NT2/D1 (cell line): ENCODE measurements at regions not wholly inside any gene's neighbourhood (a gene's known extent, or its start where the extent isn't known, plus 50 kb on each side); places are given as distances from the start of the nearest gene placed in this dataset.
"Not testable (repeated sequence)": the region's sequence is repeated elsewhere in the genome, so short reads cannot be mapped to it uniquely, and the experiment has no call there.

Experiments used
- DNase-seq: peaks from one replicate; pipeline ENCODE4 v3.0.0-alpha.2; 2011; ENCODE audit warnings: low read depth, low spot score
- H3K27me3 ChIP-seq: 2 replicates; pipeline ENCODE4 v1.6.0; 2011; ENCODE audit warnings: mild to moderate bottlenecking; ENCODE audit not compliant: insufficient read length, insufficient read depth
- H3K36me3 ChIP-seq: 2 replicates; pipeline ENCODE4 v1.6.1; 2011; ENCODE audit warnings: mild to moderate bottlenecking, low read length, mixed read lengths; ENCODE audit not compliant: insufficient read depth, insufficient read length
- H3K4me1 ChIP-seq: 2 replicates; pipeline ENCODE4 v1.5.1; 2011; ENCODE audit not compliant: insufficient read depth, insufficient read length
- H3K4me3 ChIP-seq: 2 replicates; pipeline ENCODE4 v1.5.1; 2011; ENCODE audit warnings: low read depth; ENCODE audit not compliant: insufficient read length
- H3K9ac ChIP-seq: 2 replicates; pipeline ENCODE4 v1.6.0; 2011; ENCODE audit warnings: low read depth; ENCODE audit not compliant: insufficient read length
- H3K9me3 ChIP-seq: 2 replicates; pipeline ENCODE4 v1.5.1; 2011; ENCODE audit warnings: mild to moderate bottlenecking, low read length; ENCODE audit not compliant: insufficient read depth
- SUZ12 ChIP-seq: IDR thresholded peaks from 2 replicates; pipeline ENCODE4 v1.6.1; 2011; ENCODE audit not compliant: insufficient read length, insufficient read depth; ENCODE audit errors: extremely low read depth
- YY1 ChIP-seq: IDR thresholded peaks from 2 replicates; pipeline ENCODE4 v1.6.1; 2011; ENCODE audit not compliant: insufficient read length, insufficient read depth
- ZNF274 ChIP-seq: IDR thresholded peaks from 2 replicates; pipeline ENCODE4 v1.6.1; 2011; ENCODE audit warnings: mild to moderate bottlenecking, low read depth, low read length

- Histone ChIP-seq H3K4me1 (no peaks in the 10 kb centered on the region), H3K27me3 (no peaks in the 10 kb centered on the region), H3K9ac (no peak overlapping the region), H3K36me3 (no peaks in the 10 kb centered on the region), H3K9me3 (no peaks in the 10 kb centered on the region), H3K4me3 (no peak overlapping the region)
- TF ChIP-seq ZNF274 (no peak), YY1 (no peak), SUZ12 (no peak)
- DNase-seq, result no peak
Observed at GRCh38 chr6:84579404-84579803, 185.0 kb downstream of the TBX18 start.

- no peak for DNase-seq
- Histone ChIP-seq H3K27me3 (no peaks in the 10 kb centered on the region), H3K4me1 (no peaks in the 10 kb centered on the region), H3K4me3 (no peak overlapping the region), H3K9ac (no peak overlapping the region), H3K36me3 (no peaks in the 10 kb centered on the region), H3K9me3 (no peaks in the 10 kb centered on the region)
- TF ChIP-seq ZNF274 (no peak), YY1 (no peak), SUZ12 (no peak)
Observed at GRCh38 chr6:84576029-84576428, 188.4 kb downstream of the TBX18 start.

GRCh38 chr6:84575264-84575663, 189.1 kb downstream of the TBX18 start:
- no peak for DNase-seq
- TF ChIP-seq SUZ12, result no peak
- TF ChIP-seq YY1, result no peak
- TF ChIP-seq ZNF274, result no peak
- H3K9ac ChIP-seq, result no peak overlapping the region

GRCh38 chr6:84569882-84570281, 194.5 kb downstream of the TBX18 start:
- TF ChIP-seq ZNF274 (no peak), SUZ12 (no peak), YY1 (no peak)
- H3K9me3 ChIP-seq, result no peaks in the 10 kb centered on the region
- H3K36me3 ChIP-seq, result no peaks in the 10 kb centered on the region

More at GRCh38 chr6:84575264-84575663, 189.1 kb downstream of the TBX18 start:
- Histone ChIP-seq H3K9me3 (no peaks in the 10 kb centered on the region), H3K4me3 (no peak overlapping the region), H3K36me3 (no peaks in the 10 kb centered on the region), H3K27me3 (no peaks in the 10 kb centered on the region), H3K4me1 (no peaks in the 10 kb centered on the region)

GRCh38 chr6:84568971-84569370, 195.4 kb downstream of the TBX18 start:
- TF ChIP-seq SUZ12, result no peak
- no peak for TF ChIP-seq YY1
- TF ChIP-seq ZNF274, result no peak

More at GRCh38 chr6:84569882-84570281, 194.5 kb downstream of the TBX18 start:
- Histone ChIP-seq H3K9ac (no peak overlapping the region), H3K4me1 (no peaks in the 10 kb centered on the region), H3K4me3 (no peak overlapping the region), H3K27me3 (no peaks in the 10 kb centered on the region)
- no peak for DNase-seq

GRCh38 chr6:84565718-84566117, 198.7 kb downstream of the TBX18 start:
- not testable (repeated sequence) for DNase-seq, H3K4me3 ChIP-seq, H3K36me3 ChIP-seq, H3K4me1 ChIP-seq, H3K9ac ChIP-seq, H3K9me3 ChIP-seq, H3K27me3 ChIP-seq

More at GRCh38 chr6:84568971-84569370, 195.4 kb downstream of the TBX18 start:
- Histone ChIP-seq H3K4me1 (no peaks in the 10 kb centered on the region), H3K9me3 (no peaks in the 10 kb centered on the region), H3K36me3 (no peaks in the 10 kb centered on the region), H3K9ac (no peak overlapping the region), H3K4me3 (no peak overlapping the region), H3K27me3 (no peaks in the 10 kb centered on the region)
- DNase-seq, result no peak

- no peak overlapping the region for H3K4me3 ChIP-seq
- no peaks in the 10 kb centered on the region for H3K27me3 ChIP-seq
- H3K4me1 ChIP-seq, result no peaks in the 10 kb centered on the region
- H3K9ac ChIP-seq, result no peak overlapping the region
- no peaks in the 10 kb centered on the region for H3K9me3 ChIP-seq
- H3K36me3 ChIP-seq, result no peaks in the 10 kb centered on the region
- DNase-seq, result no peak
- TF ChIP-seq ZNF274, result no peak
- TF ChIP-seq YY1, result no peak
- TF ChIP-seq SUZ12, result no peak
Observed at GRCh38 chr6:84560436-84561390, 203.7 kb downstream of the TBX18 start.
